Adrenal gland (tissue), 9 donors: ENCODE measurements at regions not wholly inside any gene's neighbourhood (a gene's known extent, or its start where the extent isn't known, plus 50 kb on each side); places are given as distances from the start of the nearest gene placed in this dataset.
"Not testable (repeated sequence)": the region's sequence is repeated elsewhere in the genome, so short reads cannot be mapped to it uniquely, and the experiment has no call there.

ENCODE experiments used
- DNase-seq, 7 donors: peaks; one replicate each; pipeline ENCODE4 v3.0.0-alpha.2; 2019 to 2020
- H3K27ac ChIP-seq, 5 donors: fragments of 200-600 bp; sonication (generic) in 4 of 5; 1 replicate in 3 of 5; 2 replicates in 2 of 5; pipeline versions ENCODE4 v1.5.1 to v1.8.0; 2016 to 2020; ENCODE audit warnings: mild to moderate bottlenecking in 1 of 5
- H3K27me3 ChIP-seq: fragments of 200-600 bp; 2 replicates; pipeline ENCODE4 v1.8.0; 2021
- H3K36me3 ChIP-seq, 2 donors: fragments of 200-600 bp; replicated peaks in 1 of 2; 1 replicate in 1 of 2; 2 replicates in 1 of 2; pipeline versions ENCODE4 v1.5.1 to v1.8.0; 2018 to 2022
- H3K4me1 ChIP-seq, 2 donors: fragments of 200-600 bp; replicated peaks in 1 of 2; 1 replicate in 1 of 2; 2 replicates in 1 of 2; pipeline versions ENCODE4 v1.5.1 to v1.8.0; 2018 to 2021
- H3K4me3 ChIP-seq, 4 donors: fragments of 200-600 bp; sonication (generic) in 3 of 4; one replicate each; pipeline ENCODE4 v1.5.1; 2016 to 2018
- H3K9me3 ChIP-seq, 3 donors: fragments of 200-600 bp; sonication (generic) in 1 of 3; replicated peaks in 1 of 3; 1 replicate in 2 of 3; 2 replicates in 1 of 3; pipeline versions ENCODE4 v1.5.1 to v1.8.0; 2016 to 2021
- POLR2A ChIP-seq, 2 donors: fragments of 450-650 bp; IDR thresholded peaks; one replicate each; pipeline ENCODE4 v1.6.1; 2017; ENCODE audit warnings: antibody characterized with exemption in 2 of 2, mild to moderate bottlenecking in 2 of 2, moderate library complexity in 1 of 2
- WGBS, 4 donors: extraction: QIAGEN DNeasy Blood & Tissue Kit in 2 of 4; methylation state at CpG; one replicate each; pipeline versions ENCODE4 v1.1.5 to v1.1.7; 2013 to 2017; 5-methylcytosine and 5-hydroxymethylcytosine counted together
- intact Hi-C, 2 donors: fragments of 100-400 bp; cut with DNase I; formaldehyde crosslinking; loops; one replicate each; pipeline versions ENCODE4 v1.14.1 to v1.15.0; 2022 to 2023
- TF ChIP-seq, protein P1 (sequence below), 6 experiments: fragments of 450-650 bp in 4 of 6; fragments of 200-600 bp in 2 of 6; sonication (generic) in 1 of 6; IDR thresholded peaks; 1 replicate in 5 of 6; 2 replicates in 1 of 6; pipeline versions ENCODE4 v1.5.1 to v1.8.0; 2016 to 2021; ENCODE audit warnings: antibody characterized with exemption in 6 of 6, mild to moderate bottlenecking in 2 of 6, moderate library complexity in 1 of 6
- donor health status: healthy with polysubstance abuse.
- donor health status: Bipolar disorder and iron deficiency.
- donor health status: DM: yes; HTN: yes; CAD: no.
- donor health status: DM: no; HTN: no; CAD: no.
- donor health status: DM: no; HTN: no; CAD: no.

GRCh38 chr13:58369936-58370335, 738.4 kb downstream of the PCDH17 start:
- Histone ChIP-seq H3K36me3 (no peaks in the 10 kb centered on the region), H3K27ac (no peak overlapping the region), H3K4me3 (no peak overlapping the region), H3K9me3 (no peaks in the 10 kb centered on the region), H3K4me1 (no peaks in the 10 kb centered on the region), H3K27me3 (no peaks in the 10 kb centered on the region)
- 74 to 82% (median 76%) methylated on average over 5 of the region's 5 CpGs for whole genome bisulfite sequencing, 4 donors
- intact Hi-C loops, result no loop called here
- no peak for DNase-seq
- TF ChIP-seq, protein P1, sequence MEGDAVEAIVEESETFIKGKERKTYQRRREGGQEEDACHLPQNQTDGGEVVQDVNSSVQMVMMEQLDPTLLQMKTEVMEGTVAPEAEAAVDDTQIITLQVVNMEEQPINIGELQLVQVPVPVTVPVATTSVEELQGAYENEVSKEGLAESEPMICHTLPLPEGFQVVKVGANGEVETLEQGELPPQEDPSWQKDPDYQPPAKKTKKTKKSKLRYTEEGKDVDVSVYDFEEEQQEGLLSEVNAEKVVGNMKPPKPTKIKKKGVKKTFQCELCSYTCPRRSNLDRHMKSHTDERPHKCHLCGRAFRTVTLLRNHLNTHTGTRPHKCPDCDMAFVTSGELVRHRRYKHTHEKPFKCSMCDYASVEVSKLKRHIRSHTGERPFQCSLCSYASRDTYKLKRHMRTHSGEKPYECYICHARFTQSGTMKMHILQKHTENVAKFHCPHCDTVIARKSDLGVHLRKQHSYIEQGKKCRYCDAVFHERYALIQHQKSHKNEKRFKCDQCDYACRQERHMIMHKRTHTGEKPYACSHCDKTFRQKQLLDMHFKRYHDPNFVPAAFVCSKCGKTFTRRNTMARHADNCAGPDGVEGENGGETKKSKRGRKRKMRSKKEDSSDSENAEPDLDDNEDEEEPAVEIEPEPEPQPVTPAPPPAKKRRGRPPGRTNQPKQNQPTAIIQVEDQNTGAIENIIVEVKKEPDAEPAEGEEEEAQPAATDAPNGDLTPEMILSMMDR (IDR thresholded peaks at IDR 0.05), result no peak
- no peak for TF ChIP-seq POLR2A (IDR thresholded peaks at IDR 0.05)

- intact Hi-C loops, result no loop called here
Measured at GRCh38 chr13:58376349-58376748, 744.8 kb downstream of the PCDH17 start.

GRCh38 chr13:58376775-58377174, 745.2 kb downstream of the PCDH17 start:
- no peak overlapping the region for H3K4me3 ChIP-seq
- no peaks in the 10 kb centered on the region for H3K36me3 ChIP-seq
- no peaks in the 10 kb centered on the region for H3K27me3 ChIP-seq
- H3K4me1 ChIP-seq, result no peaks in the 10 kb centered on the region
- H3K27ac ChIP-seq, result no peak overlapping the region
- H3K9me3 ChIP-seq, result no peaks in the 10 kb centered on the region
- intact Hi-C loops, result no loop called here
- no peak for TF ChIP-seq POLR2A (IDR thresholded peaks at IDR 0.05)
- TF ChIP-seq, protein P1 (IDR thresholded peaks at IDR 0.05), result no peak
- no peak for DNase-seq
- WGBS, 4 donors, result 55 to 77% (median 65%) methylated on average over 5 of the region's 5 CpGs

More at GRCh38 chr13:58376349-58376748, 744.8 kb downstream of the PCDH17 start:
- H3K36me3 ChIP-seq, result no peaks in the 10 kb centered on the region
- no peak overlapping the region for H3K4me3 ChIP-seq
- TF ChIP-seq POLR2A (IDR thresholded peaks at IDR 0.05), result no peak
- TF ChIP-seq, protein P1 (IDR thresholded peaks at IDR 0.05), result no peak
- DNase-seq, result no peak
- H3K27ac ChIP-seq, result no peak overlapping the region
- H3K9me3 ChIP-seq, result no peaks in the 10 kb centered on the region
- no peaks in the 10 kb centered on the region for H3K27me3 ChIP-seq
- no peaks in the 10 kb centered on the region for H3K4me1 ChIP-seq
- 57 to 64% (median 61%) methylated on average over 1 of the region's 1 CpG for WGBS, 4 donors

GRCh38 chr13:58379221-58379620, 747.7 kb downstream of the PCDH17 start:
- intact Hi-C loops, result no loop called here
- H3K27ac ChIP-seq, result no peak overlapping the region
- H3K4me3 ChIP-seq, result no peak overlapping the region
- 50 to 63% (median 57%) methylated on average over 1 of the region's 1 CpG for WGBS, 4 donors
- DNase-seq, result no peak
- H3K27me3 ChIP-seq, result no peaks in the 10 kb centered on the region
- no peaks in the 10 kb centered on the region for H3K36me3 ChIP-seq
- H3K4me1 ChIP-seq, result no peaks in the 10 kb centered on the region
- H3K9me3 ChIP-seq, result no peaks in the 10 kb centered on the region
- TF ChIP-seq, protein P1 (IDR thresholded peaks at IDR 0.05), result no peak
- no peak for TF ChIP-seq POLR2A (IDR thresholded peaks at IDR 0.05)

GRCh38 chr13:58385336-58385735, 753.8 kb downstream of the PCDH17 start:
- WGBS, 4 donors, result 84 to 91% (median 87%) methylated on average over 18 of the region's 18 CpGs
- H3K4me1 ChIP-seq, H3K36me3 ChIP-seq, intact Hi-C loops, H3K27ac ChIP-seq, H3K4me3 ChIP-seq, DNase-seq, H3K27me3 ChIP-seq, H3K9me3 ChIP-seq: not testable (repeated sequence)
